ENCODE measurements at regions not wholly inside any gene's neighbourhood (a gene's known extent, or its start where the extent isn't known, plus 50 kb on each side); places are given as distances from the start of the nearest gene placed in this dataset.

DNA sequence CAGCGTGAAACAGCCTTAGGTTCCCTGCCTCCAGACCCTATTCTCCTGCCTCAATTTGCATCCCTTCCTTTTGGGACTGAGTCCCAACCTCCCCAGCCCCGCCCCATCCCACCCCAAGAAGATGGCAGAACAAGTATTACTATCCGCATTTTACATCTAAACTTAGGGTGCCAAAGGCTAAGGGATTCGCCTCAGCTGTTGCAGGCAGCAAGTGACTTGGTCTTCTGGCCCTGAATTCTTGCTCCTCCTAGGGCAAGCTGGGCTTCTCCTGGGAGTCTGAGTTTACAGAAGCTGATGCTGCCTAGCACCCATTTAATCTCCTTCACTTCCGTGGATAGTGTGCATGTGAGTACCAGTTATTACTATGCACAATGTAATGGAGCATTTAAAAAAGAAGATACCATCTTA, 161.3 kb upstream of the NR5A2 start:
- H3K36me3 ChIP-seq (ENCODE audit: insufficient read depth, low read length), result no peaks in the 10 kb centered on the region
- no peaks in the 10 kb centered on the region for H3K27me3 ChIP-seq (ENCODE audit: insufficient read depth, low read depth, low read length)
- H3K79me2 ChIP-seq (replicated peaks; ENCODE audit: insufficient read depth, low read length), result no peaks in the 10 kb centered on the region
- H3K9me2 ChIP-seq (ENCODE audit: insufficient read depth, low read length), result no peaks in the 10 kb centered on the region
- H4K20me1 ChIP-seq (ENCODE audit: insufficient read depth), result no peaks in the 10 kb centered on the region
- no peak overlapping the region for H3K9ac ChIP-seq (ENCODE audit: low read length)
- H3K4me2 ChIP-seq (ENCODE audit: low read length), result no peak overlapping the region
- no peak overlapping the region for H3K27ac ChIP-seq (ENCODE audit: low read length)
- H3K4me3 ChIP-seq (ENCODE audit: low read length), result no peak overlapping the region
- no peaks in the 10 kb centered on the region for H3K9me3 ChIP-seq (ENCODE audit: low read length)
- TF ChIP-seq EP300 (conservative IDR thresholded peaks at IDR 0.05; ENCODE audit: poor library complexity, severe bottlenecking), result no peak
- no peaks in the 10 kb centered on the region for H3F3A ChIP-seq (ENCODE audit: insufficient read depth, low read length, poor library complexity, severe bottlenecking)
- no peak overlapping the region for H2AFZ ChIP-seq (ENCODE audit: low read depth, low read length)

DNA sequence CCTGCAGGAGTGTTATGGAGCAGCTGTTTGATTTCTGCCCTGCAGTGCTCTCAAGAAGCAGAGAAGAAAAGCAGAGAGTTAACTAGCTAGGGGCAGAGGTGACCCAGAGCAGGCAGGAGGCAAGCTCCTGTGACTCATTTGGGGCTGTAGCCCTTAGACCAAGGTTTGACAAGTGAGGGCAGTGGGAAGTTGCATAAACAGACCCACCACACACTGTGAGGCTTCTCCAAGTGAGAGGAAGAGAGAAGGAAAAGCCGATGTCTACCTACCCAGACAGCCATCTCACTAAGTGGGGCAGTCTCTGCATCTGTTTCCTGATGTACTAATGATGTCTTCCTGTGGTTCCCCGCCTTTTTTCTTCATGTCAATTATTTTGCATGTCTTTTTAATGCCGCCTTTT, 159.9 kb upstream of the NR5A2 start:
- no peak overlapping the region for H3K4me2 ChIP-seq (ENCODE audit: low read length)
- H3K36me3 ChIP-seq (ENCODE audit: insufficient read depth, low read length), result no peaks in the 10 kb centered on the region
- H3K27me3 ChIP-seq (ENCODE audit: insufficient read depth, low read depth, low read length), result no peaks in the 10 kb centered on the region
- no peak overlapping the region for H3K9ac ChIP-seq (ENCODE audit: low read length)
- H4K20me1 ChIP-seq (ENCODE audit: insufficient read depth), result no peaks in the 10 kb centered on the region
- H3K4me3 ChIP-seq (ENCODE audit: low read length), result no peak overlapping the region
- no peaks in the 10 kb centered on the region for H3K9me2 ChIP-seq (ENCODE audit: insufficient read depth, low read length)
- H3K79me2 ChIP-seq (replicated peaks; ENCODE audit: insufficient read depth, low read length), result no peaks in the 10 kb centered on the region
- no peaks in the 10 kb centered on the region for H3F3A ChIP-seq (ENCODE audit: insufficient read depth, low read length, poor library complexity, severe bottlenecking)
- H2AFZ ChIP-seq (ENCODE audit: low read depth, low read length), result no peak overlapping the region
- TF ChIP-seq SMC3 (conservative IDR thresholded peaks at IDR 0.05; ENCODE audit: poor library complexity), result no peak
- no peak for TF ChIP-seq RAD21 (conservative IDR thresholded peaks at IDR 0.05)
- TF ChIP-seq REST (IDR thresholded peaks at IDR 0.05; ENCODE audit: borderline replicate concordance), result no peak
- TF ChIP-seq, protein P1, sequence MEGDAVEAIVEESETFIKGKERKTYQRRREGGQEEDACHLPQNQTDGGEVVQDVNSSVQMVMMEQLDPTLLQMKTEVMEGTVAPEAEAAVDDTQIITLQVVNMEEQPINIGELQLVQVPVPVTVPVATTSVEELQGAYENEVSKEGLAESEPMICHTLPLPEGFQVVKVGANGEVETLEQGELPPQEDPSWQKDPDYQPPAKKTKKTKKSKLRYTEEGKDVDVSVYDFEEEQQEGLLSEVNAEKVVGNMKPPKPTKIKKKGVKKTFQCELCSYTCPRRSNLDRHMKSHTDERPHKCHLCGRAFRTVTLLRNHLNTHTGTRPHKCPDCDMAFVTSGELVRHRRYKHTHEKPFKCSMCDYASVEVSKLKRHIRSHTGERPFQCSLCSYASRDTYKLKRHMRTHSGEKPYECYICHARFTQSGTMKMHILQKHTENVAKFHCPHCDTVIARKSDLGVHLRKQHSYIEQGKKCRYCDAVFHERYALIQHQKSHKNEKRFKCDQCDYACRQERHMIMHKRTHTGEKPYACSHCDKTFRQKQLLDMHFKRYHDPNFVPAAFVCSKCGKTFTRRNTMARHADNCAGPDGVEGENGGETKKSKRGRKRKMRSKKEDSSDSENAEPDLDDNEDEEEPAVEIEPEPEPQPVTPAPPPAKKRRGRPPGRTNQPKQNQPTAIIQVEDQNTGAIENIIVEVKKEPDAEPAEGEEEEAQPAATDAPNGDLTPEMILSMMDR (IDR thresholded peaks at IDR 0.05; ENCODE audit: poor library complexity, severe bottlenecking), result no peak
- no peak for TF ChIP-seq EZH2 (IDR thresholded peaks at IDR 0.05; ENCODE audit: borderline replicate concordance, insufficient read depth, low read length, poor library complexity, severe bottlenecking)
- no peak for TF ChIP-seq TAF1 (IDR thresholded peaks at IDR 0.05; ENCODE audit: low read depth)
- TF ChIP-seq EP300 (conservative IDR thresholded peaks at IDR 0.05; ENCODE audit: poor library complexity, severe bottlenecking), result no peak
- no peak for TF ChIP-seq MXI1 (conservative IDR thresholded peaks at IDR 0.05; ENCODE audit: poor library complexity, severe bottlenecking)
- TF ChIP-seq POLR2AphosphoS5 (IDR thresholded peaks at IDR 0.05), result no peak
- H3K9me3 ChIP-seq (ENCODE audit: low read length), result no peaks in the 10 kb centered on the region
- no peak overlapping the region for H3K27ac ChIP-seq (ENCODE audit: low read length)

- Histone ChIP-seq H3F3A (ENCODE audit: insufficient read depth, low read length, poor library complexity, severe bottlenecking) (no peaks in the 10 kb centered on the region), H3K4me2 (ENCODE audit: low read length) (no peak overlapping the region), H3K9me3 (ENCODE audit: low read length) (no peaks in the 10 kb centered on the region), H3K9ac (ENCODE audit: low read length) (no peak overlapping the region), H3K79me2 (replicated peaks; ENCODE audit: insufficient read depth, low read length) (no peaks in the 10 kb centered on the region), H4K20me1 (ENCODE audit: insufficient read depth) (no peaks in the 10 kb centered on the region), H2AFZ (ENCODE audit: low read depth, low read length) (no peak overlapping the region), H3K4me3 (ENCODE audit: low read length) (no peak overlapping the region), H3K9me2 (ENCODE audit: insufficient read depth, low read length) (no peaks in the 10 kb centered on the region), H3K27ac (ENCODE audit: low read length) (no peak overlapping the region), H3K27me3 (ENCODE audit: insufficient read depth, low read depth, low read length) (no peaks in the 10 kb centered on the region), H3K36me3 (ENCODE audit: insufficient read depth, low read length) (no peaks in the 10 kb centered on the region)
- TF ChIP-seq RAD21 (conservative IDR thresholded peaks at IDR 0.05) (no peak), TAF1 (IDR thresholded peaks at IDR 0.05; ENCODE audit: low read depth) (no peak), REST (IDR thresholded peaks at IDR 0.05; ENCODE audit: borderline replicate concordance) (no peak), MXI1 (conservative IDR thresholded peaks at IDR 0.05; ENCODE audit: poor library complexity, severe bottlenecking) (no peak), SMC3 (conservative IDR thresholded peaks at IDR 0.05; ENCODE audit: poor library complexity) (no peak), EP300 (conservative IDR thresholded peaks at IDR 0.05; ENCODE audit: poor library complexity, severe bottlenecking) (no peak), EZH2 (IDR thresholded peaks at IDR 0.05; ENCODE audit: borderline replicate concordance, insufficient read depth, low read length, poor library complexity, severe bottlenecking) (no peak), POLR2AphosphoS5 (IDR thresholded peaks at IDR 0.05) (no peak)
- TF ChIP-seq, protein P1 (IDR thresholded peaks at IDR 0.05; ENCODE audit: poor library complexity, severe bottlenecking), result no peak
Measured at GRCh38 chr1:199868777-199869176, 158.7 kb upstream of the NR5A2 start.

Measured in neural cell (in vitro differentiated cells).